CD4-positive, alpha-beta T cell (primary cell): ENCODE measurements at regions not wholly inside any gene's neighbourhood (a gene's known extent, or its start where the extent isn't known, plus 50 kb on each side); places are given as distances from the start of the nearest gene placed in this dataset.

ENCODE experiments used
- ATAC-seq: fragments of 200-7000 bp; cut with Tn5 transposase; one replicate; pipeline ENCODE4 v1.10.0; 2022; ENCODE audit warnings: mild to moderate bottlenecking; ENCODE audit not compliant: poor library complexity
- CTCF ChIA-PET: fragments of 350-600 bp; sonication (Branson Sonifier 250); formaldehyde crosslinking; loops from one replicate; lab custom pipeline; 2021; ENCODE audit warnings: antibody characterized with exemption, inconsistent platforms; lab: Charles Lee
- POLR2A ChIA-PET: fragments of 350-600 bp; sonication (Branson Sonifier 250); formaldehyde crosslinking; loops from one replicate; lab custom pipeline; 2021; ENCODE audit warnings: antibody characterized with exemption, inconsistent platforms; lab: Charles Lee
- DNase-seq, 14 experiments: peaks; one replicate each; pipeline ENCODE4 v3.0.0-alpha.2; 2013 to 2020; ENCODE audit warnings: mixed read lengths in 2 of 14
- H3K27ac ChIP-seq, 2 donors: one replicate each; pipeline versions ENCODE4 v1.5.1 to v1.7.0; 2013; ENCODE audit warnings: low read length in 2 of 2, low read depth in 1 of 2, mild to moderate bottlenecking in 1 of 2
- H3K27me3 ChIP-seq, 2 experiments: 1 replicate in 1 of 2; 2 replicates in 1 of 2; pipeline versions ENCODE4 v1.6.1 to v1.7.0; 2013; ENCODE audit warnings: low read length in 2 of 2, control low read depth in 1 of 2, mild to moderate bottlenecking in 1 of 2, moderate library complexity in 1 of 2; ENCODE audit not compliant: insufficient read depth in 2 of 2, control insufficient read depth in 1 of 2
- H3K36me3 ChIP-seq: one replicate; pipeline ENCODE4 v1.6.1; 2013; ENCODE audit warnings: low read length, control low read depth; ENCODE audit not compliant: insufficient read depth
- H3K4me1 ChIP-seq: one replicate; pipeline ENCODE4 v1.6.1; 2013; ENCODE audit warnings: low read length, control low read depth; ENCODE audit not compliant: insufficient read depth
- H3K4me3 ChIP-seq: one replicate; pipeline ENCODE4 v1.5.1; 2013; ENCODE audit warnings: mild to moderate bottlenecking, low read length, moderate library complexity
- H3K9me3 ChIP-seq, 2 experiments: 1 replicate in 1 of 2; 2 replicates in 1 of 2; pipeline versions ENCODE4 v1.6.1 to v1.7.0; 2013; ENCODE audit warnings: low read length in 2 of 2, mild to moderate bottlenecking in 2 of 2, control low read depth in 1 of 2, moderate library complexity in 1 of 2; ENCODE audit not compliant: control insufficient read depth in 1 of 2, insufficient read depth in 1 of 2
- H3K27ac Mint-ChIP-seq: one replicate; pipeline ENCODE4 v1.8.0; 2020; ENCODE audit warnings: mixed read lengths
- H3K27me3 Mint-ChIP-seq: one replicate; pipeline ENCODE4 v1.8.0; 2021; ENCODE audit warnings: mixed read lengths
- H3K36me3 Mint-ChIP-seq: one replicate; pipeline ENCODE4 v1.8.0; 2021; ENCODE audit warnings: low read depth, mixed read lengths
- H3K4me1 Mint-ChIP-seq: one replicate; pipeline ENCODE4 v1.8.0; 2021; ENCODE audit warnings: low read depth, mixed read lengths
- H3K4me3 Mint-ChIP-seq: one replicate; pipeline ENCODE4 v1.8.0; 2020; ENCODE audit warnings: mild to moderate bottlenecking, mixed read lengths
- H3K9me3 Mint-ChIP-seq: one replicate; pipeline ENCODE4 v1.8.0; 2020; ENCODE audit warnings: mixed read lengths
- CTCF ChIP-seq: fragments of 200-600 bp; IDR thresholded peaks from one replicate; pipeline ENCODE4 v1.8.0; 2022; ENCODE audit warnings: antibody characterized with exemption, mild to moderate bottlenecking
- intact Hi-C, 2 experiments: fragments of 100-400 bp; cut with DNase I in 1 of 2; cut with micrococcal nuclease in 1 of 2; formaldehyde crosslinking; loops; one replicate each; pipeline versions ENCODE4 v1.15.1 to v1.9.0; 2023 to 2025; cut with DNase I, micrococcal nuclease

- Histone ChIP-seq H3K9me3 (no peaks in the 10 kb centered on the region), H3K36me3 (no peaks in the 10 kb centered on the region), H3K27me3 (peaks cover 0 to 4% of the 10 kb centered on the region in 2 experiments), H3K4me1 (no peaks in the 10 kb centered on the region), H3K27ac (no peak overlapping the region), H3K4me3 (no peak overlapping the region)
- H3K27me3 Mint-ChIP-seq, result peaks cover 25% of the 10 kb centered on the region
- H3K9me3 Mint-ChIP-seq, result peaks cover 2% of the 10 kb centered on the region
- no peak overlapping the region for H3K4me3 Mint-ChIP-seq
- ATAC-seq, result no peak
- ChIA-PET POLR2A (no interaction called here), CTCF (no interaction called here)
- H3K4me1 Mint-ChIP-seq, result no peaks in the 10 kb centered on the region
- DNase-seq, result no peak
- TF ChIP-seq CTCF, result no peak
- intact Hi-C loops, result no loop called here
- no peaks in the 10 kb centered on the region for H3K36me3 Mint-ChIP-seq
- H3K27ac Mint-ChIP-seq, result no peak overlapping the region
Observed at GRCh38 chr6:1136827-1137226, 175.1 kb upstream of the FOXQ1 start.

- no peaks in the 10 kb centered on the region for H3K4me1 Mint-ChIP-seq
- H3K27ac Mint-ChIP-seq, result no peak overlapping the region
- ChIA-PET POLR2A (no interaction called here), CTCF (no interaction called here)
- intact Hi-C loops, result no loop called here
- H3K27me3 Mint-ChIP-seq, result peaks cover 29% of the 10 kb centered on the region
- no peak overlapping the region for H3K4me3 ChIP-seq
- no peak overlapping the region for H3K27ac ChIP-seq
- peaks cover 0 to 4% of the 10 kb centered on the region in 2 experiments for H3K27me3 ChIP-seq
- no peaks in the 10 kb centered on the region for H3K9me3 ChIP-seq
- H3K4me3 Mint-ChIP-seq, result no peak overlapping the region
- DNase-seq, result no peak
- no peaks in the 10 kb centered on the region for H3K36me3 ChIP-seq
- H3K36me3 Mint-ChIP-seq, result no peaks in the 10 kb centered on the region
- H3K4me1 ChIP-seq, result no peaks in the 10 kb centered on the region
- no peak for TF ChIP-seq CTCF
- H3K9me3 Mint-ChIP-seq, result peaks cover 2% of the 10 kb centered on the region
- ATAC-seq, result no peak
Observed at GRCh38 chr6:1136415-1136774, 175.5 kb upstream of the FOXQ1 start.

- H3K4me1 Mint-ChIP-seq, result no peaks in the 10 kb centered on the region
- H3K36me3 ChIP-seq, result no peaks in the 10 kb centered on the region
- DNase-seq, result no peak
- peaks cover 0 to 3% of the 10 kb centered on the region in 2 experiments for H3K9me3 ChIP-seq
- H3K36me3 Mint-ChIP-seq, result no peaks in the 10 kb centered on the region
- intact Hi-C loops, result no loop called here
- H3K4me3 Mint-ChIP-seq, result no peak overlapping the region
- ChIA-PET POLR2A (no interaction called here), CTCF (no interaction called here)
- no peak for ATAC-seq
- peaks cover 2% of the 10 kb centered on the region for H3K9me3 Mint-ChIP-seq
- no peaks in the 10 kb centered on the region for H3K4me1 ChIP-seq
- no peak for TF ChIP-seq CTCF
- no peak overlapping the region for H3K27ac ChIP-seq
- H3K27me3 ChIP-seq, result peaks cover 0 to 4% of the 10 kb centered on the region in 2 experiments
- H3K27me3 Mint-ChIP-seq, result peaks cover 29% of the 10 kb centered on the region
- H3K27ac Mint-ChIP-seq, result no peak overlapping the region
- H3K4me3 ChIP-seq, result no peak overlapping the region
Observed at GRCh38 chr6:1135726-1136414, 176.0 kb upstream of the FOXQ1 start.
